Uterus (tissue), 3 donors: ENCODE measurements at regions not wholly inside any gene's neighbourhood (a gene's known extent, or its start where the extent isn't known, plus 50 kb on each side); places are given as distances from the start of the nearest gene placed in this dataset.
"Not testable (repeated sequence)": the region's sequence is repeated elsewhere in the genome, so short reads cannot be mapped to it uniquely, and the experiment has no call there.

ENCODE experiments used
- DNase-seq, 2 donors: peaks; one replicate each; pipeline ENCODE4 v3.0.0-alpha.2; 2019 to 2020
- H3K27ac ChIP-seq, 2 donors: fragments of 200-600 bp; sonication (generic); 1 replicate in 1 of 2; 2 replicates in 1 of 2; pipeline ENCODE4 v1.5.1; 2016 to 2018
- H3K27me3 ChIP-seq, 2 donors: fragments of 200-600 bp; sonication (generic); one replicate each; pipeline ENCODE4 v1.5.1; 2018 to 2019; ENCODE audit warnings: control low read depth in 1 of 2
- H3K36me3 ChIP-seq, 2 donors: fragments of 200-600 bp; sonication (generic); one replicate each; pipeline ENCODE4 v1.5.1; 2019; ENCODE audit warnings: control low read depth in 1 of 2
- H3K4me1 ChIP-seq, 2 donors: fragments of 200-600 bp; sonication (generic); one replicate each; pipeline ENCODE4 v1.5.1; 2018 to 2019; ENCODE audit warnings: control low read depth in 1 of 2
- H3K4me3 ChIP-seq, 2 donors: fragments of 200-600 bp; sonication (generic); 1 replicate in 1 of 2; 2 replicates in 1 of 2; pipeline ENCODE4 v1.5.1; 2018 to 2019; ENCODE audit warnings: mild to moderate bottlenecking in 1 of 2
- H3K9me3 ChIP-seq, 2 donors: fragments of 200-600 bp; sonication (generic); one replicate each; pipeline ENCODE4 v1.5.1; 2019; ENCODE audit warnings: control low read depth in 1 of 2
- CTCF ChIP-seq, 4 experiments: fragments of 200-600 bp in 2 of 4; fragments of 450-650 bp in 2 of 4; sonication (generic) in 2 of 4; IDR thresholded peaks; one replicate each; pipeline ENCODE4 v1.5.1; 2016 to 2019; ENCODE audit warnings: antibody characterized with exemption in 4 of 4, mild to moderate bottlenecking in 2 of 4, moderate library complexity in 1 of 4
- POLR2A ChIP-seq, 2 donors: fragments of 450-650 bp; IDR thresholded peaks; one replicate each; pipeline ENCODE4 v1.6.1; 2016; ENCODE audit warnings: antibody characterized with exemption in 2 of 2, mild to moderate bottlenecking in 1 of 2, moderate library complexity in 1 of 2
- intact Hi-C: fragments of 100-400 bp; cut with DNase I; formaldehyde crosslinking; loops from one replicate; pipeline ENCODE4 v1.15.1; 2023; ENCODE audit warnings: low total_unique reads
- donor health status: DM: yes; HTN: yes; CAD: no.

GRCh38 chr4:118410138-118410537 lies 57.3 kb upstream of the PRSS12 start:
- H3K27me3 ChIP-seq: no peaks in the 10 kb centered on the region
- H3K36me3 ChIP-seq: no peaks in the 10 kb centered on the region
- no peak for DNase-seq
- intact Hi-C loops: no loop called here
- H3K4me3 ChIP-seq: no peak overlapping the region
- H3K27ac ChIP-seq: no peak overlapping the region
- TF ChIP-seq POLR2A (IDR thresholded peaks at IDR 0.05) (no peak), CTCF (IDR thresholded peaks at IDR 0.05) (no peak)
- no peaks in the 10 kb centered on the region for H3K4me1 ChIP-seq
- no peaks in the 10 kb centered on the region for H3K9me3 ChIP-seq

- intact Hi-C loops: no loop called here
- no peak for DNase-seq
- no peak overlapping the region for H3K4me3 ChIP-seq
- no peaks in the 10 kb centered on the region for H3K36me3 ChIP-seq
- H3K27me3 ChIP-seq: no peaks in the 10 kb centered on the region
- H3K9me3 ChIP-seq: no peaks in the 10 kb centered on the region
- no peak overlapping the region for H3K27ac ChIP-seq
- TF ChIP-seq POLR2A (IDR thresholded peaks at IDR 0.05) (no peak), CTCF (IDR thresholded peaks at IDR 0.05) (no peak)
- no peaks in the 10 kb centered on the region for H3K4me1 ChIP-seq
Observed at GRCh38 chr4:118417325-118417724, 64.5 kb upstream of the PRSS12 start.

DNA sequence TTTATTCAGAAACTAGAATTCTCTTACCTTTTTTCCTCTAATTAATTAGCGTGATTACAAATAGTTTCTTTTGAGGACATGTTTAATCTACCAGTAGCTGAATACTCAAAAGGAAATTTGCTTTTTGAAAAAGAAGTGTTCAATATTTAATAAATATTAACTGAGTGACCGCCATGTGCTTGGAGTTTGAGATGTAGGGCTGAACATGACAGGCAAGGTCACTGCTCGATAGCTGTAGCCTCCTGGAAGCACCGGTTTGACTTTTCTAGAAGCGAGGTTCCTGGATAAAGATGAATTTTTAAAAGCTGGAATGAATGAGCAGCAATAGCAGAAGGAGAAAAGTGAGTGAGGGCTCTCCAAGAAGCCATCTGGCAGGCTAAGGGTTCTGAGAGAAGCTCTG lies 65.0 kb upstream of the PRSS12 start:
- H3K27me3 ChIP-seq, DNase-seq, intact Hi-C loops, H3K4me3 ChIP-seq, H3K27ac ChIP-seq, H3K9me3 ChIP-seq, H3K36me3 ChIP-seq, H3K4me1 ChIP-seq: not testable (repeated sequence)

DNA sequence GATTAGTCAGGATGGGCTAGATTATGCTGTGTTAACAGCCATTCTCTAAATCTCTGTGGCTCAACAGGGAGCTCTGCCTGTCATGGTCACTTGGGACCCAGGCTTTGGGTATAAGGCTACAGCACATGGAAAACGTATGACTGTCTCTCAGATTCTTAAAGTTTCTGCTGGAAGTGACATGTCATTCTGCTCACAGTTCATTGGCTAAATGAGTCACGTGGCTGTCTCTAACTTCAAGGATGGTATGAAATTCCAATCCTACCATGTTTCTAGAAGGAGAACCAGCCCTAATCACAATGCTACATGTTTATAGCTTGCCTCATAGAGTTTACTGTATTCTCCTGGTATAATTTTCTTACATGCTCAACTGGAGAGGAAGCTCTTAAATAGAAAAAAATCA lies 65.6 kb upstream of the PRSS12 start:
- H3K4me3 ChIP-seq, H3K4me1 ChIP-seq, DNase-seq, H3K27me3 ChIP-seq, H3K27ac ChIP-seq, H3K36me3 ChIP-seq, H3K9me3 ChIP-seq, intact Hi-C loops: not testable (repeated sequence)

- H3K27ac ChIP-seq, H3K4me1 ChIP-seq, intact Hi-C loops, DNase-seq, H3K36me3 ChIP-seq, H3K27me3 ChIP-seq, H3K9me3 ChIP-seq, H3K4me3 ChIP-seq: not testable (repeated sequence)
Observed at GRCh38 chr4:118419626-118420025, 66.8 kb upstream of the PRSS12 start.

- H3K9me3 ChIP-seq, intact Hi-C loops, H3K36me3 ChIP-seq, DNase-seq, H3K27ac ChIP-seq, H3K4me3 ChIP-seq, H3K4me1 ChIP-seq, H3K27me3 ChIP-seq: not testable (repeated sequence)
Observed at GRCh38 chr4:118424062-118424461, 71.3 kb upstream of the PRSS12 start.

DNA sequence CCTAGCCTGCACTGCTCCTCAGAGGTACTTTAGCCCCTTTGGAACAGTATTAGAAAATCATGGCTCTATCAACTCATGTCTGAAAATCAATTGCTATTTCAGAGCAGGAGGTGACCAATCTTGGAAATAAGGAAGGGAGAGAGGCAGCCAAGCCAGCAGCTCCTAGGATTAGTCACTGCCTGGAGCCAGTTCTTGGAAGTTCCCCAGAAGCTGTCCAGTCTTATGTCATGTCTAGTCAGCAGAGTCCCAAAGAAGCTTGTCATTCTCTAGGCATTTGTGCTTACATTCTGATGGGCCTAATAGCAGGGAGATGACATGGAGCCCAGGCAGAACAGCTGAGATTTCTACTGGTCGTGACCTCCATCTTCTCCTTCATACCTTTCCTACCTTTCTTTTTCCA lies 76.1 kb upstream of the PRSS12 start:
- H3K36me3 ChIP-seq, DNase-seq, H3K4me1 ChIP-seq, intact Hi-C loops, H3K27ac ChIP-seq, H3K4me3 ChIP-seq, H3K27me3 ChIP-seq, H3K9me3 ChIP-seq: not testable (repeated sequence)

DNA sequence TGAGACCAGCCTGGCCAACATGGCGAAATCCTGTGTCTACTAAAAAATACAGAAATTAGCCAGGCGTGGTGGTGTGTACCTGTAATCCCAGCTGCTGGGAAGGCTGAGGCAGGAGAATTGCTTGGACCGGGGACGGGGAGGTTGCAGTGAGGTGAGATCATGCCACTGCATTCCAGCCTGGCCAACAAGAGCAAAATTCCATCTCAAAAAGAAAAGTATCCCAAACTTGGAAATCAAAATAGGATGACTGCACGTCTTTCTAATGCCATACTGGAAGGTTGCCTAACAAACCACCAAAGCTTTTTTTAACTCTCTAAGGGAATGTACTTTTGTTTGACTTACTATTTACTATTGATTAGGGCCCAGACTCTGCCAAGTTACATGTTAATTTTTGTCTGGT lies 79.6 kb upstream of the PRSS12 start:
- intact Hi-C loops, DNase-seq, H3K4me1 ChIP-seq, H3K9me3 ChIP-seq, H3K4me3 ChIP-seq, H3K36me3 ChIP-seq, H3K27me3 ChIP-seq, H3K27ac ChIP-seq: not testable (repeated sequence)

DNA sequence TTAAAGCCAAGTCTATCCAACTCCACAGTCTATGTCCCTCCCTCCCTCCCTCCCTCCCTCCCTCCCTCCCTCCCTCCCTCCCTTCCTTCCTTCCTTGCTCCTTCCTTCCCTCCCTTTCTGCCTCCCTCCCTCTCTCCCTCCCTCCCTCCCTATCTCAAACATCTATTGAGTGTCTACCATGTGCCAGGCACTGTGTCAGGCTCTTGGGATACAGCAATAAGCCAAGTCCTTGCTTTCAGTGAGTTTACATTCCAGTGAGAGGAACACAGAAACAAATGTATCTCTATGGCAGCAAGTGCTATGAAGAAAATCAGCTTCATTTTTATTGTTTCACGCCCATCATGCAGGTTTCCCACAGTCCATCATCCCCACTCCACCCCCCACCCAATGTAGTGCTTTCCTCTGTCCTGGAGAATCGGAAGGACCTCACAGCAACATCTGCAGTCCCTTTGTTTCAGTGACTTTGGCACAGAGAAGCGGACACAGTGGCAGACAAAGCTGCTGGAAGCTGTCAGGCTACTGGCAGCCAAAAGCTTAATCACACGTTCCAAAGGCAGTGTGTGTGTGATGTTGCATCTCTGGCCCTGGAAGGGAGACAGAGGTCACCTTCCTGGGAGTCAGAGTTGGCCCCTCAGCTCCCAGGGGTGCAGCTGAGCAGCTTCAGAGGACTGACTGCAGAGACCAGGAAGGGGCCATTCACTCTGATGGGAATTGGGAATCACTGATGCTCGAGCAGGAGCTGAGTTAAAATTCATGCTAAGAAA lies 81.0 kb upstream of the PRSS12 start:
- H3K27ac ChIP-seq, H3K36me3 ChIP-seq, H3K4me1 ChIP-seq, H3K4me3 ChIP-seq, DNase-seq, intact Hi-C loops, H3K9me3 ChIP-seq, H3K27me3 ChIP-seq: not testable (repeated sequence)

- H3K4me1 ChIP-seq, H3K4me3 ChIP-seq, H3K27ac ChIP-seq, intact Hi-C loops, H3K36me3 ChIP-seq, DNase-seq, H3K9me3 ChIP-seq, H3K27me3 ChIP-seq: not testable (repeated sequence)
Observed at GRCh38 chr4:118435415-118435814, 82.6 kb upstream of the PRSS12 start.

DNA sequence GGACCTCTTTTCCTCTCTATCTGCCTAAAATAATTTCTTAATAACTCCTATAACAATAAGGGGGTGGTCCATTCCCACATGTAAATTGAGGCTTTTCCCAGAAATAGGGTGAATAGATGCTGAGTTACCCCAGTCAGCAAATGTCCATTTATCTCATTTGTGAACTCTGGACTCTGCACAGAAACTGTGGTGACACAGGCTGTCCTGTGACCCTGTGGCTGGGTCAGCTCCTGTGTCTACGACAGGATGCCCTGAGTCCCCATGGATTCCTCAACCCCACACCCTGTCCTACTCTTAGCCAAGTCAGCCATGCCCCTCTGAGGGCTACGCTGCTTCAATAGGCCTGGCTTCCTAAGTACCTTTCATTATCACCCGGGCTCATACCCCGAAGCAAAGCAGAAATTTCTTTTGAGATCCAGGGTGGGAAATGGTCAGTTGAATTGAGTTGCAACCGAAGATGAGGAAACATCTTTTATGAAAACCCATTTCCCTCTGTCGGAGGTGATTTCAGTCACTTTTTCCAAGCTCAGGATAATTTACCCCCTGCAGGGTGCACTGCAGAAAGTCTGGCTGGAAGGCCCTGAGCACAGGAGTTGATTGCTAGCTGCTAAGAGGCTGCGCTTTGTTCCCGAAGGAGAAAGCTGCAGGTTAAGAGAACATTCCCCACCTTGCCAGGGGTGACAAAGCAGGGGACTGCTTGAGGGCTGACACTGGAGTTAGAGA lies 89.5 kb upstream of the PRSS12 start:
- H3K4me1 ChIP-seq, H3K4me3 ChIP-seq, H3K27ac ChIP-seq, intact Hi-C loops, H3K9me3 ChIP-seq, DNase-seq, H3K27me3 ChIP-seq, H3K36me3 ChIP-seq: not testable (repeated sequence)
